ENCODE measurements at regions not wholly inside any gene's neighbourhood (a gene's known extent, or its start where the extent isn't known, plus 50 kb on each side); places are given as distances from the start of the nearest gene placed in this dataset.

DNA sequence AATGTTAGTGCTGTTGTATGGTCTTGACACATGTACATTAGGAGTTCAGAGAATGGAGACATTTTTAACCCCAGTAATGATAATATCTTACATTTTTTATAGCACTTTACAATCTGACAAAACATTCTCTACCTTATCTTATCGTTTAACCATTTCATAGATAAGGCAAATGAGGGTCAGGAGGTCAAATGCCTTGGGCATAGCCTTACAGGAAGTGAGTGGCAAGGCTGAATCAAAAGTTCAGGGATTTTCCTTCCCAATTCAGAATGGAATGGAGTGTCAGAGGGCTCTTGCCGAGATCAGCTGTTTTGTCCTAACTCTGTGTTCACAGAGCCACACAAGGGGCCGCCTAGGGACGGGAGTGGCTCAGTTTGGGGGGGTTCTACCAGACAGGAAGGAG lies 57.6 kb upstream of the AK4 start:
- TF ChIP-seq, protein P1, sequence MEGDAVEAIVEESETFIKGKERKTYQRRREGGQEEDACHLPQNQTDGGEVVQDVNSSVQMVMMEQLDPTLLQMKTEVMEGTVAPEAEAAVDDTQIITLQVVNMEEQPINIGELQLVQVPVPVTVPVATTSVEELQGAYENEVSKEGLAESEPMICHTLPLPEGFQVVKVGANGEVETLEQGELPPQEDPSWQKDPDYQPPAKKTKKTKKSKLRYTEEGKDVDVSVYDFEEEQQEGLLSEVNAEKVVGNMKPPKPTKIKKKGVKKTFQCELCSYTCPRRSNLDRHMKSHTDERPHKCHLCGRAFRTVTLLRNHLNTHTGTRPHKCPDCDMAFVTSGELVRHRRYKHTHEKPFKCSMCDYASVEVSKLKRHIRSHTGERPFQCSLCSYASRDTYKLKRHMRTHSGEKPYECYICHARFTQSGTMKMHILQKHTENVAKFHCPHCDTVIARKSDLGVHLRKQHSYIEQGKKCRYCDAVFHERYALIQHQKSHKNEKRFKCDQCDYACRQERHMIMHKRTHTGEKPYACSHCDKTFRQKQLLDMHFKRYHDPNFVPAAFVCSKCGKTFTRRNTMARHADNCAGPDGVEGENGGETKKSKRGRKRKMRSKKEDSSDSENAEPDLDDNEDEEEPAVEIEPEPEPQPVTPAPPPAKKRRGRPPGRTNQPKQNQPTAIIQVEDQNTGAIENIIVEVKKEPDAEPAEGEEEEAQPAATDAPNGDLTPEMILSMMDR (conservative IDR thresholded peaks at IDR 0.05): no peak
- no peak for TF ChIP-seq EZH2 (IDR thresholded peaks at IDR 0.05; ENCODE audit: low read depth)

All from PC-9 (cell line).